Prostate gland (tissue), 2 donors: ENCODE measurements at regions not wholly inside any gene's neighbourhood (a gene's known extent, or its start where the extent isn't known, plus 50 kb on each side); places are given as distances from the start of the nearest gene placed in this dataset.

Experiments used
- POLR2A ChIP-seq: fragments of 450-650 bp; IDR thresholded peaks from one replicate; pipeline ENCODE4 v1.6.1; 2016; ENCODE audit warnings: antibody characterized with exemption, mild to moderate bottlenecking
- POLR2AphosphoS5 ChIP-seq: sonication (generic); formaldehyde crosslinking; IDR thresholded peaks from one replicate; pipeline ENCODE4 v1.6.1; 2017; ENCODE audit warnings: antibody characterized with exemption
- TF ChIP-seq, protein P1 (sequence below), 4 experiments: fragments of 200-600 bp in 2 of 4; fragments of 450-650 bp in 2 of 4; sonication (generic) in 2 of 4; IDR thresholded peaks; 1 replicate in 3 of 4; 2 replicates in 1 of 4; pipeline ENCODE4 v1.5.1; 2016 to 2019; ENCODE audit warnings: antibody characterized with exemption in 4 of 4, mild to moderate bottlenecking in 2 of 4, moderate library complexity in 2 of 4

DNA sequence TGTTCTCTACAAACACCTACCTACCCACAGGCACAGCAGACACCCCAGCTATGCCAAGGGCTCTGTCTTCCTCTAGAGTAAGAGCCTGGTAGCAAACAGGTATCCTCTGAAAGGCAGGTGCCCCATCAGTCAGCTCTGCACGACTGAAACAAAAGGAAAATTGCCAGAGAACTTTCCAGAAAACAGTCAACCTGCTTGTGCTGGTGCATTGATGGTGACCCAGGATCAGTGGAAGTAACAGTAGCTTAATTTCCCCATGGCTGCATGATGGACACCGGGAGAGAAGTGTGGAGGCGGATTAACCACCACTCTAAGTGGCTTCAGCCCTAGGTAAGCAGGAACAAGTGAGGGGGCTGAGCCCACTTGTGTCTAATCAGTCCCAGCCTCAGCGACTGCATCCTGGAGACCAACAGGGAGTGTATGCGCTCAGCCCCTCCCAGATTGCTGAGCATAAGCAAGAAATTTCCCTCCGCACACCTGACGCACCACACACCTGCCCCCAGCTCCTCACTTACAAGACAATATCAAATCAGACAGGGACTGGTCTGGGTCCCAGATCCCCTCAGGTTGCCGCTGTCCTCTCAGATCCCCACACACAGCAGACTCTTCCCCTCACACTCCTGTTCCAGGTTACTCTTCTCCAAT, 70.7 kb upstream of the IGLL5 start:
- TF ChIP-seq, protein P1, sequence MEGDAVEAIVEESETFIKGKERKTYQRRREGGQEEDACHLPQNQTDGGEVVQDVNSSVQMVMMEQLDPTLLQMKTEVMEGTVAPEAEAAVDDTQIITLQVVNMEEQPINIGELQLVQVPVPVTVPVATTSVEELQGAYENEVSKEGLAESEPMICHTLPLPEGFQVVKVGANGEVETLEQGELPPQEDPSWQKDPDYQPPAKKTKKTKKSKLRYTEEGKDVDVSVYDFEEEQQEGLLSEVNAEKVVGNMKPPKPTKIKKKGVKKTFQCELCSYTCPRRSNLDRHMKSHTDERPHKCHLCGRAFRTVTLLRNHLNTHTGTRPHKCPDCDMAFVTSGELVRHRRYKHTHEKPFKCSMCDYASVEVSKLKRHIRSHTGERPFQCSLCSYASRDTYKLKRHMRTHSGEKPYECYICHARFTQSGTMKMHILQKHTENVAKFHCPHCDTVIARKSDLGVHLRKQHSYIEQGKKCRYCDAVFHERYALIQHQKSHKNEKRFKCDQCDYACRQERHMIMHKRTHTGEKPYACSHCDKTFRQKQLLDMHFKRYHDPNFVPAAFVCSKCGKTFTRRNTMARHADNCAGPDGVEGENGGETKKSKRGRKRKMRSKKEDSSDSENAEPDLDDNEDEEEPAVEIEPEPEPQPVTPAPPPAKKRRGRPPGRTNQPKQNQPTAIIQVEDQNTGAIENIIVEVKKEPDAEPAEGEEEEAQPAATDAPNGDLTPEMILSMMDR (IDR thresholded peaks at IDR 0.05), result no peak
- TF ChIP-seq POLR2AphosphoS5 (no peak), POLR2A (no peak)
